HG03521 (cell line): ENCODE measurements at regions not wholly inside any gene's neighbourhood (a gene's known extent, or its start where the extent isn't known, plus 50 kb on each side); places are given as distances from the start of the nearest gene placed in this dataset.

Experiments
- ATAC-seq: cut with Tn5 transposase; IDR thresholded peaks from one replicate; pipeline ENCODE4 v1.9.1; 2021; ENCODE audit warnings: mild to moderate bottlenecking, moderate library complexity; ENCODE audit not compliant: unreplicated experiment

DNA sequence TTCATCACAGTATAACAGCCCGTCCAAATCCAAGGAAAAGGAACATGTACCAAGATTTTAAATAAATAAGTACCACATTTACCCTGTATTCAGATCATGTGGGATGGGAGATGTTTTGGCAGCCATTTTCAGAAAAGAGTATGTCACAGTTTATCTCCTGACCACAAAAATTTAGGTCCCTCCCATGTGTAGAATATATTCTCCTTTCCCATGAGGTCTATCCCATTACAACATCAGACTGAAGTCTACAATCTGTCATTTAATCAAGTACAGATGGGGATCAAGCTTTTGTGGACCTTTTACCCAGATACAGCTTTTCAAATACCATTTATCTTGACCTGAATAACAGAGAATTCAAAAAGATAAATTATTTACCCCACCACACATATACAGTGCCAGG, 444.5 kb downstream of the PLOD2 start:
- ATAC-seq: no peak

DNA sequence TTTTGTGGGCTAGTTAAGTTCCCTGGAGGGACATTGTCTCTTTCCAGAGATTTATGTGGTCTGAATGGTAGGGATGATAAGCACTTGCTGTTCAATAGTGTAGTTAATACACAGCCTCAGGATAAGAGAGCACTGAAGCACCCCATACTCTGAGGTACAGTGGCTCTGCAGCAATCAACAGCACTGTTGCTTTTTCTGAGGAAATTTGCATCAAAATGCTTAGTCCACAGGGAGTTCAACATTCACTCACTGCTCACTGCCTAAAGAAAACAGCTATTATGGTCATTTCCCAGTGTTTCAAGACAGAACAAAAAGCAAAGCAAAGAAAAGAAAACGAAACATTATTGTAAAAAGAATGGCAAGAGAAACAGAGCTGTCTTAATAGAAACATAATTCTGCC, 441.9 kb downstream of the PLOD2 start:
- no peak for ATAC-seq

DNA sequence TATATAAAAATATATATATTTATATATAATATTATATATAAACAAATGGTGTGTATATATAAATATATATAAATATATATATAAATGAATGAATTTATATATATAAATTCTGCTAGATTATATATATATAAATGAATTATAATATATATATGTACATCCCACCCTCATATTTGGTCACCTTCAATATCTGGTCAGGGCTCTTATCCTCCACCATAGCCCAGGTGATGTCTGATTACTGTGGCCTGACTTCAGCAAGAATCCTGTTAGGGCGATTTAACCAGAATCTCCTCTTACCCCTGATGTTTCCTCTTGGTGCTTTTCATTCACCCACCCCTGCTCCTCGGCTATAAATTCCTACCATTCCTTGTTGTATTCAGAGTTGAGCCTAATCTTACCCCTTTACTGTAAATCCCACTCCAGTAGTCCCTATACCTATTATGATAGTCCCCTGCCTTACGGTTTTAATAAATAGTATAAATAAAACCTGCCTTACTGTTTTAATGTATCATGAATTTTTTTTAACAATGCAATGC, 439.6 kb downstream of the PLOD2 start:
- ATAC-seq: no peak

DNA sequence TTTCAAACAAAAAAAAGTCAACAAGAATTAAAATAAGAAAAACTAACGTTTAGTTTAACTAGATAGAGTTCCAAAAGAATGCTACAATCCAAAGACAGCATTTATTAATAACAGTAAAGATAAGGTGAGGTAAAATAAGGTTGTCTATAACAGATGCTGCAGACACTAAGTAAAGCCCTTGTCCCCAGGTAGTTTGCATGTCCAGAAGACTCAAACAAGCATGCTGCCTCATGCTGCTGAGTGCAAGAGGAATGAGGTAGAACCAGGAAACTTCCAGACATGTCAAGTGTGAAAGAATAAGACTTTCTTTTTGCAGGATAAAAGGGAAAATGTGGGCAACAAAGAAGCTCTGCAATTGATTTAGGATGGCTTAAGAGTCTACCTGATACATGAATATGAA, 439.2 kb downstream of the PLOD2 start:
- ATAC-seq: no peak

DNA sequence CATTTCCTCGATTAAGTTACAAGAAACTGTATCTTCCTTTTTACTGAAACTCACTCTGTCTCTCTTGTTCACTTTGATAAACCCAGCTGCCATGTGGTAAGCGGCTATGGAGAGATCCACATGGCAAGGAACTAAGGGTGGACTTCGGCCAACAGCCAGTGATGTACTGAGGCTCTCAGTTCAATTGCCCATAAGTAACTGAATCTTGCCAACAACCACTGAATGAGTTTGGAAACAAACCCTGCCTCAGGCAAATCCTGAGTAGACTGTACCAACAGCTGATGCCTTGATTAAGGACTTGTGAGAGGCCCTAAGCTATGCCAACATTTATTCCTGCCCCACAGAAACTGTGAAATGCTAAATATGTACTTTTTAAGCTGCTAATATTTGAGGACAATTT, 433.5 kb downstream of the PLOD2 start:
- ATAC-seq: no peak

DNA sequence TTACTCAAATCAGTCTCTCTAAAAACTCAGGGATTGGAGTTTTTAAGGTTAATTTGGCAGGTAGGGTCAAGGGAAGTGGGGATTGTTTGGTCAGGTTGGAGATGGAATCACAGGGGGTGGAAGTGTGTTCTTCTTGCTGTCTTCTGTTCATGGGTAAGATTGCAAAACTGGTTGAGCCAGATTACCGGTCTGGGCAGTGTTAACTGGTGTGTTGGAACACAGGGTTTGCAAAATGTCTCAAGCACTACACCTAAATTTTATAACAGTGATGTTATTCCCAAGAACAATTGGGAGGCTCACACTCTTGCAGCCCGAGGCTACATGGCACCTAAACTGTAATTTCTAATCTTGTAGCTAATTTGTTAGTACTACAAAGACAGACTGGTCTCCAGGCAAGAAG, 425.4 kb downstream of the PLOD2 start:
- ATAC-seq: no peak

DNA sequence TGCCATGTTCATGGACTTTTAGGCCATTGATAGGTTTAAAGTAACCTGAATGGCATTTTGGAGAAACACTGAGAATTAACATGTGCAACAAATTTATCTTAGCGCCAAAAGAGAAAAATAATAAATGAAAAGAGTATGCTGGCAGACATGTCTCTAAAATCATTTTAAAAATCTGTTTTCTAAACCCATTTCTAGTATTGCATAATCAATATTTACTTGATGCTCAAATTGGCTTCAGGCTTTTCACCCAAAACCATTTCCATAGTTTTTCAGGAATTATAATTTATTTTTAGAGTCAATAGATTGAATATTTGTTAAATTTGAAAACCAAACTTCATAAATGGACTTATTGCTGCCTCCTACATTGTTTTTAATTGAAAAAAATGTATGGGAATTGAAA, 423.0 kb downstream of the PLOD2 start:
- ATAC-seq: no peak

DNA sequence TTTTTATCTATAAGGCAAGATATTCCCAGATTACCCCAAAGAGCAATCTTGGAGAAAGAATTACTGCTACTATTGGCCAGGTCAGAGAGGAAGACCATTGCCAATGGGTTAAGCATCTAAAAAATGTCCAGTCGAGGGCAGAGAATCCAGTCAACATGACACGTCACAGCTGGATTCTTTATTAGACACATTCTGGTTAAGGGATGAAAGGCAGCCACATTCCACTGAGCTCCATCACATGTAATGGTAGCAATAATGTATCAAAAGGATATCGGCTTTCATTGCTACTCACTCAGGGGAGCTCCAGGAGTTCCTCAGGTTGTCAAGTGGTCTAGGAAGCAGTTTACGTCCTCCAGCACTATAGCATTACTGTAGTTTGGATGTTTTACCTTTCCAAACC, 421.1 kb downstream of the PLOD2 start:
- no peak for ATAC-seq

DNA sequence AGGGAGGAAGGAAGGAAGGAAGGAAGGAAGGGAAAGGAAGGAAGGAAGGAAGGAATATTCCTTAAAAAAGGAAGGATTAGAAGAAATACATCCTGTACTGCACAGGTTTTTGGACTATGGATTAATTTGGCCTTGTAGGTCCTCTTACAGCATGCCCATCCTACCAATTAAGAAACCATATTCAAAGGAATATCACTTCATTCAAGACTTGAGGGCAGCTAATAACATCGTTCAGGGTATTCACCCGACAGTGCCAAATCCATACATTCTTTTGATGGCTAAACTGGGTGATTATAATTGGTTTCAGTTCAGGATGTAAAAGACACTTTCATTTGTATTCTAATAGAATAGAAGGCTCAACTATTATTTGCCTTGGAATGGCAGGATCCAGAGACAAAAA, 410.3 kb downstream of the PLOD2 start:
- no peak for ATAC-seq

DNA sequence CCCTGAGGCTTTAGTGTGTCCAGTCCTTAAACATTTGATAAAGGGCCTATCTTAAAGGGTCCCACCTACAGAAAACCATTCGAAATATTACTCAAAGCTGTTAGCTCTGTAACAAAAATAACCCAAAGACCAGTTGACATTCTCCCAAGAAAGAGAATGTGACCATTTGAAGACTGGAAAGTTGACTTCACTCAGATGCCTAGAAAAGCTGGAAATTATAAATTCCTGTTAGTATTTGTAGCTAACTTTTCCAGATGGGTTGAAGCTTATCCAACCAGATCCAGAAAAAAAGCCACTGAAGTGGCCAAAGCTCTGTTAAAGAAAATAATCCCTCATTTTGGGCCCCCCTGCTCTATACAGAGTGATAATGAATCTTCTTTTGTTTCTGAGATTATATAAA, 408.4 kb downstream of the PLOD2 start:
- no peak for ATAC-seq

DNA sequence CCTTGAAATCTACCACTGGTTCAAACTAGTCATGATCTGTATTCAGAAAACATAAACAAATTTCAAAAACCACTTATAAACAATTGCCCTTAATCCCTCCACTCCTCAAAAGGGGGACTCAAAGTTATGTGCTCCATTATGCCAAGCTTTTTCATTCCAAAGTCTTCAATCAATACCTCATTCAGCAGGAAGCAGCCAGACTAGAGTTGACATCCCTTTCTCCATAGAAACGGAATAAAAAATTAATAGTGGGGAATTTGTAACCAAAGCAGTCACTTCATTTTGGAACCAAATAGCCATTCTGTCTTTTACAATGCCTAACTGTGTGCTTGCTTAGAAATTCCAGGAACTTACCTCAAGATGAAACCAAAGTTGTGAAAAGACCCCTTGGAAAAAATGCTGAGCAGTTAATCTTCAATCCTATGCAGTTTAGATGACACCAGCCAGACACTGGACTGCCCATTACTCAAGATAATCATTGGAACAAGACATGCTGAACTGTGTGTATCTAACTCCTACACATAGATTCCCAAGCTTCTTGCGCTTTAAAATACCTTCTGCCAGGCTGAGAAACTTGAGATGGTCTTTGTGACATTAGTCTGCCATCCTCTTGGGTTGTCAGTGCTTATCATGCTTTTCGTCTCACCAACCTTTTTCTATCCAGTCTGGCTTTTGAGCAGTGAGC, 406.2 kb downstream of the PLOD2 start:
- ATAC-seq: no peak

DNA sequence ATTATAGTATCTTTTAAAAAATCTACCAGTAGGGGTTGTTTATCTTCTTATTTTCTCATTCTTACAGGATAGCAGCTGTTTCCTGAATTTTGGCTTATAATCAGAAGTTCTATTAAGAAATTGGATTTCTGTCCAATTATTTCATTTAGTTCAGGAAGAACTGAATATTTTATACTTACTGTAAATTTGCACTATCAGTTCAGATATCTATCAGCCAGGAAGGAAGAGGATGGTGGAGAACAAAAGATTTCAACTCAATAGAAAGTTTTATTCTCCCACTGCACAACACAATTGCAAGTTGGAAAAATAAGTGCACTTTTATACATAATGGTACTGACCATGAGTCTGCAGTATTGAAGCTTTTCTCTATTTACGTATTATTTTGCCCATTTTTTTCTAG, 400.9 kb downstream of the PLOD2 start:
- no peak for ATAC-seq

DNA sequence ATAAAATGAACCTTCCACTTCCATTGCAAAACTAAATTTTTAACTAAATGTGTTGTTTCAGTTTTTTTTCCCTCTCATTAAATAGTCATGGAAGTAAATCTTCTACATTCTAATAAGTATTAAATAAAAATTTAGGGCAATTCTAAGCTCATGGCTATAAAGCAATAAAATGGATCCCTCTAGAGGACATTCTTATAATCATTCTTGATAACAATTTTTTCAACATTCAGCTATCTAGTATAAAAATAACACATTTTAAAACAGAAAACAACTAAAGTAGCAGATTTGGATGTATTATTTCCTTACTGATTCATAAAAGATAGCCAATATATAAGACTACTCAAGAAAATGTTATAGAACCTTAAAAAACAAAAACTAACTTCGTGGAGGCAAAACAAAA, 393.1 kb downstream of the PLOD2 start:
- ATAC-seq: no peak

DNA sequence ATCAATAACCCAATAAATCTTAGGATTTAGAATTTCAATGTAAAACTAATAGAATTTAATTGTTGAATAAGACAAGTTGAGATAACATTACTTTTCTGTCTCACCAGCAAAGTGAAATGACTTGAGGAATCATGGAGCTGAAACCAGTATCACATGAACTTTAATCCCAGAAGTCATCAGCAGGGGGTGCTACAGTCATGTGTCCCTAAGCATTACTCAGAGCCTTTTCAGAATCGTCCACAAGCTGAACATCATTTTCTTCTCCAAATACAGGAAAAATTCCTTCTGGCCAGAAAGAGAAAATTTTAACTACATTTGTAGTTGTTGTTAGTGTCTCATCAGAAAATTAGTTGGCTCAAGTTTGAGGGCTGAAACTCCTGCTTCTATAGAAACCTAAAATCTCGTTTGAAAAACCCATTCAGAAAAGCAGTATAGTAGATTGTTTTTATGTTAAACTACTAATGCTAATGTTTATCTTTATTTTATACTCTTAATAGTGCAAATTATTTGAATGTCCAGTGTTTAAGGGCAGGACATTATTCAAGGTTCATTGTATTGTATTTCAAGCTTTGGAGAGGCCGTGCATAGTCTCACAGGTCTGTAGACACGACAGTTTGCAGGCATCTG, 384.1 kb downstream of the PLOD2 start:
- ATAC-seq: peak; percentile 58

DNA sequence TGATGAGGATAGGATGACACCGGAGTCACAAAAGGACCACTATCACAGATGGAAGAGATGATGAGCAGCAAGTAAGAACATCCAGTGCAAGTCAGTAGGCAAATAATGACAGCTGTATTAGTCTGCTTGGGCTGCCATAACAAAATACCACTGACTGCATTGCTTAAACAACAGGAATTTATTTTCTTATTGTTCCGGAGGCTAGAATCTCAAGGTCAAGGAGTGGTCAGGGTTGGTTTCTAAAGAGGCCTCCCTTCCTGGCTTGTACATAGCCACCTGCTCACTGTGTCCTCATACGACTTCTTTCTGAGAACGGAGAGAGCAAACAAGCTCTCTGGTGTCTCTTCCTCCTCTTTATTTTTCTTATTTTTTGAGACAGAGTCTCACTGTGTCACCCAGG, 380.7 kb downstream of the PLOD2 start:
- ATAC-seq: no peak

DNA sequence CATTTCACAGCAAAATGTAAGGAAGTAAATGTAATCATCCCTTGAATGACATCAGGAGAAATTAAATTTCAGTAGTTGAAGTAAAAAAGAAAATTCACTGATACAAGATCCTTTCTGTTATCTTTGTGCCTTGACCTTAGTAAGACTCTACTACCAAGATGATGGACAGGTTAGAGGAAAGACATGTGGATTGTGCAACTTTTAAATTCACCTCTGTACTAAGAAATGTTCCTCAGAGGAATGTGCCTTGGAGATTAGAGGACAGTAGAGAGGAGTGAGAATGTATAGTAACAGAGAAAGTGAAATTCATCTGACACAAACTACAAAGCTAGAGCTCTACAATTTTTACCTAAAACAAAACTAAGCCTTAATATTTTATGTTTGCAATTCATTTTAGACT, 375.3 kb downstream of the PLOD2 start:
- no peak for ATAC-seq

DNA sequence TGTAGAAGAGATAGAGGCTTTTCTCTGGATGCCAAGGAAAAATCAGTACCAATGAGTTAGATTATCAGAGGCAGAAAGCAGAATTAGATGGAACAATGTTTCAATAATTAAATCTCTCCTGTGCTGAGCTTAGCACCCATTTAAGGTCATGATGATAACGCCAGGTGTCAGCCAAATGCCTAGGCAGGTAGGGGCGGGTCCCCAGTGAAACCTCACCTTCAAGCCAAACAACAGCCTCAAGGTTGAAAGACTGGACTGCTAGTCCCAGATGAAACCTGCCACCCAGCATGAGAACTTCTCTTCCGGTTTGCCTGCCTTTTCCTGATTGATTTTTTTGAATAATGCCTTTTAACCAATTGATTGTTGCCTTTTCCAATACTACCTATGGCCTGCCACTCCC, 363.0 kb downstream of the PLOD2 start:
- no peak for ATAC-seq

DNA sequence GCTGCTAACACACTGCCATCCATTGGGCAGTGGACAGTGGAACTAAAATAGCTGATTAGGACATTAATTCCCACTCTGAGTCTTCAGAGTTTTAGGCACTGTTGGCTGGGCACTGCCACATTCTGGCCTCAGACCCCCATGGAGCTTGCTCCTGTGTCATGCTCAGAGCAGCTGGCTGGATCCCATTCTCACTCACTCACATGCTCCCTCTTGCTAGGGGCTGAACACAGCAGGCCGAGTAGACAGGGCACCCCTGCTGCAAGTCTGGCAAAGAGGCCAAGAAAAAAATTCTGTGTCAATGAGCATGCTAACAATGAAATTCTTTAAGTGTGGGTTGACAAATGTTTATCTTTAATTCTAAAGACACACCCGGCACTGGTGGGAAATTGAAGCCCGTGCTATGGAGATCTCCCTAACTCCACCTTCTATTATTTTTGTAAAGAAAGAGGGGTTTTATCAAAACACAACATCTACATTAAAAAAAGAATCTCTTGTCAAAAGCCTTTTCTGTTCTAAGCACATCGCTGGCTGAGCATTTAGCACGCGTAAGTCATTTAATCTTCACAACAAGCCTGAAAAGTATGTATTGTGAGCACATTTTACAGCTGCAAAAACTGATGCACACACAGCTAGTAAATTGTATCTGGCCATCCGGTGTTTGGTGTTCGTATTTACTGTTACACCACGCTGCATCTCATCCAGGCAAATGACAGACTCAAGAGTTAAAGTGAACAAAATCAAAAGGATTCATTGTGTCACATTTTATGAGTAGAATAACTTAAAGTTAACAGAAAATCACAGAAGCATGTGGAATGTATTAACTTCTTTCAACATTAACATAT, 362.1 kb downstream of the PLOD2 start:
- ATAC-seq: no peak

DNA sequence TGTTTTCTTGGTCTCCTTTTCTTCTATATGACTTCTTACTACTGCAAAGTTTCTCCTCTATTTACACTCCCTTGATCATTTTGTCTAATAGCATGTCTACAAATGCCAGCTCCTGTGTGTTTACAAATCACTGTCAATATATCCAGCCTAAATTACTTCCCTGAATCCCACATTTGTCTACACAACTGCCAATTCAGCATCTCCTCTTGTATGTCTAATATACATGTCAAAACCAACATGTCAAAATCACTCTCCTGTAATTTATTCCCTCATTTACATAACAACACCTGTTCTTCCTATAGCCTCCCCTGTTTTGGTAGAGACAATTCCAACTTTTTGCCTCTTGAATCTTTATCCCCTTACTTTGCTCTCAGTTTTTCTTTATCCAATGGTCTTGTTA, 359.3 kb downstream of the PLOD2 start:
- ATAC-seq: no peak

DNA sequence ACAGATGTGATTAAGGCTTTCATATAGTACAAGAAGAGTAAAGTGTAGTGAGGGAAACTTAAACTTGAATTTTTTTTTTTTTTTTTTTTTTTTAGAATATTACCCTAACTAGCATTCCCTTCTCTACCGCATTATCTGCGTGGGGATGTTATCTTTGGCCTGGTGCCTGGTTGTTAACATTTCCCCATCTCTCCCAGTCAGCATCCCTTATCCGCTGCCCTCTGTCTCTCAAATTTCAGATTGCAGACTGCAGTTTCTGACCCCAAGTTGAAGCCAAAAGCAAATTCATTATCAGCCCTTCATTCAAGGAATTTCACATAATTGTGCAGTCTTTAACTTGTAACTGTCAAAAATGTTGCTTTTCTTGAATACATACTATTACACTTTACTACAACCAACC, 353.0 kb downstream of the PLOD2 start:
- no peak for ATAC-seq

DNA sequence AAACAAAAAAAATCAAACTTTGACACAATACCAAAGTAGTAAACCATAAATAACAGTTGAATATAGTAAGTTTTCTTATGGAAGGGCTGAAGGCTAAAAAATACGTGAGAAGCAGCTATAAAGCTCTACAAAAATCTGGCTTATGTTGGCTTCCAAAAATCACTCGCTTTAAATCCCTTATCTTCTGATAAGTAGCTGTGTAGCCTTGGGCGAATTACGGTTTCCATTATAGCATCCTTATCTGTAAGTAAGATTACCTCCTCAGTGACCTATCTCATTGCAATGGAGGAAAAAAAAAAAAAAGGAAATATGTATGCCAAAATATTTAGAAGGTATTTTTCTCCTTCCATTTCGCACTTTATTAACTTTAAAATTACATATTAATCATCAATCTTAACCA, 348.6 kb downstream of the PLOD2 start:
- no peak for ATAC-seq
